Fibroblast of the aortic adventitia (primary cell): ENCODE measurements at regions not wholly inside any gene's neighbourhood (a gene's known extent, or its start where the extent isn't known, plus 50 kb on each side); places are given as distances from the start of the nearest gene placed in this dataset.
"Not testable (repeated sequence)": the region's sequence is repeated elsewhere in the genome, so short reads cannot be mapped to it uniquely, and the experiment has no call there.

ENCODE experiments used
- DNase-seq: peaks from one replicate; pipeline ENCODE4 v3.0.0-alpha.2; 2010; ENCODE audit warnings: low read depth
- H3K4me3 ChIP-seq: 2 replicates; pipeline ENCODE4 v1.5.1; 2011; ENCODE audit warnings: low read depth, mild to moderate bottlenecking, control low read depth, low read length, moderate library complexity
- TF ChIP-seq, protein P1 (sequence below): IDR thresholded peaks from 2 replicates; pipeline ENCODE4 v1.5.1; 2011; ENCODE audit warnings: mild to moderate bottlenecking, low read length, control low read depth, inconsistent platforms; ENCODE audit not compliant: insufficient read depth

DNA sequence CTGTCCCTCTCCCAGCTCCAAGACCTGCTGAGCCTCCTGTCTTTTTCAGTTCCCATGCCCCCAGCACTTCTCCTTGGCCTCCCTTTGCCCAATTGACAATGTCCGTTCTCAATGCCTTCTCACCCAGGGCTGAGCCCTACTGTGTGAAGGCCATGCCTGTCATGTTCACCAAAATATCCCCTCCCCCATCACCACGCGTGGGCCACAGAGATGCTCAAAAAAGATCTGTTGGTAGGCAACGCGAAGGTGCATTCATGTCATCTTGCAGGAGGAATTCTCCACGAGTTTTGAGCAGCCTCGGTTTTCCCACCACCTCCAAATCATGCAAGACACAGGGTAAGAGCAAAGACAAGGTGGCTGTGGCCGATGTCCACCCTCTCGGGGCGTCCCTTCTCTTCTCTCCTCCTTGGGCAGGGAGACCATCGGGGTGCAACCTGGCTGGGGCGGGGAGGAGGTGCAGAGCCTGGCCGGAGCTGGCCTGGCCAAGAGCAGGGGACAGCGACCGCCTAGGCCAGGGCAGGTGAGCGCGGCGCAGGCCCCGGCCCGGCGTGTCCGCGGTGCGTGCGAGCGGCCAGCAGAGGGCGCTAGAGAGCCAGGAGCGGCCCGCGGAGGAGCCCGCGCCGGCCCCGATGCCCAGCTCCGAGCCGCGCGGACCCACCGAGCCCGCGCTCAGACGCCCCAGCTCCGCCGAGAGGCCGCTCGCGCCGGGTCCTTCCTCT, 56.3 kb upstream of the KRTAP5-11 start:
- TF ChIP-seq, protein P1, sequence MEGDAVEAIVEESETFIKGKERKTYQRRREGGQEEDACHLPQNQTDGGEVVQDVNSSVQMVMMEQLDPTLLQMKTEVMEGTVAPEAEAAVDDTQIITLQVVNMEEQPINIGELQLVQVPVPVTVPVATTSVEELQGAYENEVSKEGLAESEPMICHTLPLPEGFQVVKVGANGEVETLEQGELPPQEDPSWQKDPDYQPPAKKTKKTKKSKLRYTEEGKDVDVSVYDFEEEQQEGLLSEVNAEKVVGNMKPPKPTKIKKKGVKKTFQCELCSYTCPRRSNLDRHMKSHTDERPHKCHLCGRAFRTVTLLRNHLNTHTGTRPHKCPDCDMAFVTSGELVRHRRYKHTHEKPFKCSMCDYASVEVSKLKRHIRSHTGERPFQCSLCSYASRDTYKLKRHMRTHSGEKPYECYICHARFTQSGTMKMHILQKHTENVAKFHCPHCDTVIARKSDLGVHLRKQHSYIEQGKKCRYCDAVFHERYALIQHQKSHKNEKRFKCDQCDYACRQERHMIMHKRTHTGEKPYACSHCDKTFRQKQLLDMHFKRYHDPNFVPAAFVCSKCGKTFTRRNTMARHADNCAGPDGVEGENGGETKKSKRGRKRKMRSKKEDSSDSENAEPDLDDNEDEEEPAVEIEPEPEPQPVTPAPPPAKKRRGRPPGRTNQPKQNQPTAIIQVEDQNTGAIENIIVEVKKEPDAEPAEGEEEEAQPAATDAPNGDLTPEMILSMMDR, result peak; percentile 56
- H3K4me3 ChIP-seq, result not testable (repeated sequence)
- peak; percentile 6 for DNase-seq

DNA sequence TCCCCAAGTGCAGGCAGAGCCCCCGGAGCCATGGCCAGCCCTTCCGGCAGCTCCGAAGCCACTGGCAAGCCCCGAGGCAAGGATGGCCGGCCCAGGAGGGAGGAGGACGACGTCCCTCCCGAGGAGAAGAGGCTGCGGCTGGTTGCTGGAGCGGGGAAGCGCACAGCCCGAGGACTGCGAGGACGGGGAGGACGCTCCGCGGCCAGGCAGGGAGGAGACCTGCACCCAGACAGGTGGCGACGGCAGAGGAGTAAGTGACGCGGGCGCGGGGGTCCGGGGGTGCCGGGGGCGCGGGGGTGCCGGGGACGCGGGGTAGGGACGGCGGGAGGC, 56.8 kb upstream of the KRTAP5-11 start:
- DNase-seq, result peak; percentile 1
- H3K4me3 ChIP-seq, result peak overlapping the region; percentile 33

GRCh38 chr11:71639916-71640315, 57.2 kb upstream of the KRTAP5-11 start:
- not testable (repeated sequence) for DNase-seq, H3K4me3 ChIP-seq

DNA sequence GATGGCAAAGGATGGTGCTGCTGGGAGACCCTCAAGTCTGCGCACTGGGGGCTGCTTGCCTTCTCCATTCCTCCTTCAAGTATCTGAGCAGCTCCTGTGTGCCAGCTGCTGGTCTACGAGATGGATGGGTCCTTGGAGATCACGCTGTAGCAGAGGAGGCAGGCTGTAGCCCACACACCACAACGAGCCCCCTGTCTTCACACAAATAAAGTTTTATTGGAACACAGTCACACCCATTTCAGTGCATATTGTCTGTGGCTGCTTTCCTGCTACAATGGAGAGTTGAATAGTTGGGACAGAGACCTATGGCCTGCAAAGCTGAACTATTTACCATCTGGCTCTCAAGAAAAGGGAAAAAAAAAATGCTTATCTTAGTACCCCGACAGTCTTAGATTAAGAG, 64.4 kb upstream of the KRTAP5-11 start:
- not testable (repeated sequence) for DNase-seq, H3K4me3 ChIP-seq

GRCh38 chr11:71652998-71653397, 70.3 kb upstream of the KRTAP5-11 start:
- DNase-seq, H3K4me3 ChIP-seq: not testable (repeated sequence)

- not testable (repeated sequence) for DNase-seq, H3K4me3 ChIP-seq
Measured at GRCh38 chr11:71654423-71654822, 71.7 kb upstream of the KRTAP5-11 start.

DNA sequence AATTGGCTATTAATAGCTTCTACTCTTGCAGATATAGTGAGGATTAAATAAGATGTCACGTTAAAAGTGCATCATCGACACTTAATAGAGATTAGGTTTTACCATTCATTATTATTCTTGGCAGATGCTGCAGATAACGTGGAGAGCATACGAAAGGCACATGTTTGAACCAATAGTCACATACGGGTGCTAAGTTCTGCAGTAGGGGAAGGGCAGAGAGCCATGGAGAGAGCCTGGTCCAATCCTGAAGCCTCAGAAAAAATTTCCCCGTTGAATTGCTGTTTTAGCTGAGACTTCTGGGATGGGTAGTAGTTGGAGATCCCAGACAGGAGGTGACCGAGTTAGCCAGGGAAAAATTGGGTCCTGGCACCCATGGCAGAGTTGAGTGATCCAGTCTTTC, 72.4 kb upstream of the KRTAP5-11 start:
- not testable (repeated sequence) for H3K4me3 ChIP-seq, DNase-seq

DNA sequence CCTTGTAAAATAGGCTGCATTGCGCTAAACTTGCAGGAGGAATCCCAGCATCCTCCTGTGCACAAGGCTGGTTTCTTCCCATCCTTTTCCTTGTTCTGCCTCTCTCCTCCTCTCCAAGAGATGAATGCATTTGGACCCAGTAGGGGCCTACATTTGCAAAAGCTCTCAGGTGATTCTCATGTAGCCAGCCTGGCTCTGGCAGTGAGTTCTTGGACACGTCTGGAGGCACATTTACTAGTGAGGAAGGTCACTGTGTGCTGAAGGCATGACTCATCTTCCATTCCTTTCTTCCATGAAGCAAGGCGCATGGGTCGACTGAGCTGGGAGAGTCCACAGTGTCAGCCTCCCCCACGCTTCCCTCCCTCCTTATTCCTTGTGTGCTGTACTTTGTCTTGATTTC, 73.8 kb upstream of the KRTAP5-11 start:
- DNase-seq, result not testable (repeated sequence)

DNA sequence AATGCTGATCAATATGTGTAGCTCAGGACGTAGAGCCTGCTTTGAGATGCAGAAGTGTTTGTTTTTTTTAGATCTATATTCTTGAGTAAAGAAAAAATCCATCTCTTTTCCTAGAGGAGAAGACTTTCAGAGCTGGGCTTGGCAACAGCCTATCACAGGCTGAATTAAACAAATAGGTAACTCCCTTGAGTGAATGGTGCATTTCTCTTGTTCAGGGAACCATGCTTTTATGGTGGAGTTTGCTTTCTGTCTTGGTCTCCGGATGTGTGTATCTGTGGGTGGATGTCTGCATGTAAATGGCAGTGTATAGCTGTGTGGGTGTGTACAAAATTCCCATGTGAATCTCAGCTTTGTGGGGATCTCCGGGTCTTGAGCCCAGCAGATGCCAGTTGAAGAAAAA, 82.3 kb upstream of the KRTAP5-11 start:
- H3K4me3 ChIP-seq, DNase-seq: not testable (repeated sequence)

More for the DNA sequence above, 73.8 kb upstream of the KRTAP5-11 start:
- not testable (repeated sequence) for H3K4me3 ChIP-seq

DNA sequence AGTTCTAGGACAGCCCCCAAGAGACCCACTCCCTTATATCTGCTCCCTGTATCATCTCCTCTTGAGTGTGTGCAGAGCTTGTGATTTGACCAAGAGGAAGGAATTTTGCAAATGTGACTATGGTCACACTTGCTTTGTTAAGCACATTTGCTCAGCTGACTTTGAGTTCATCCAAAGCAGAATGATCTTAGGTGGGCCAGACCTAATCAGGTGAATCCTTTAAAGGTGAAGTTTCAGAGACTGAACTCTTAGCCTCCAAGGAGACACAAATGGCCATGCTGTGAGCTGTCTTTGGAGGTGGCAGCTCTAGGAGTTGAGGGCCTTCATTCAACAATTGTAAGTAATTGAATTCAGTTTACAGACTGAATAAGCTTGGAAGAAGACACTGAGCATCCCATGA, 115.4 kb upstream of the KRTAP5-11 start:
- not testable (repeated sequence) for H3K4me3 ChIP-seq, DNase-seq

DNA sequence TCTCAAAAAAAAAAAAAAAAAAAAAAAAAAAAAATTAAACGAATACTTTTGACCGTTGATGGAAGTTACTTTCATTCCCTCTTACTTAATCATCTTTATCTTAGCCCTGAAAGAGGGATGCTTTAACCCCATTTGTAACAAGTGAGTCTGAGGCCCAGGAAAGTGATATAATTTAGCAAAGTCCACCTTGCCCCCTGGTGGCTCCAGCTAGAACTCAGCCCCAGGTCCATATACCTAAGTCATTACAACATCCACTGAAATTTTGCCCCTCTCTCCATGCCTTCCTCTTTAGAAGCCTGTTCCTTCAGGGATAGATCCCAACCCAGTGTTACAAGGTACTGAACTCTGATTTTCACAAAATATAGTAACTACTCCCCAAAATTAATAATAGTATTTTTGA, 116.3 kb upstream of the KRTAP5-11 start:
- H3K4me3 ChIP-seq, DNase-seq: not testable (repeated sequence)

DNA sequence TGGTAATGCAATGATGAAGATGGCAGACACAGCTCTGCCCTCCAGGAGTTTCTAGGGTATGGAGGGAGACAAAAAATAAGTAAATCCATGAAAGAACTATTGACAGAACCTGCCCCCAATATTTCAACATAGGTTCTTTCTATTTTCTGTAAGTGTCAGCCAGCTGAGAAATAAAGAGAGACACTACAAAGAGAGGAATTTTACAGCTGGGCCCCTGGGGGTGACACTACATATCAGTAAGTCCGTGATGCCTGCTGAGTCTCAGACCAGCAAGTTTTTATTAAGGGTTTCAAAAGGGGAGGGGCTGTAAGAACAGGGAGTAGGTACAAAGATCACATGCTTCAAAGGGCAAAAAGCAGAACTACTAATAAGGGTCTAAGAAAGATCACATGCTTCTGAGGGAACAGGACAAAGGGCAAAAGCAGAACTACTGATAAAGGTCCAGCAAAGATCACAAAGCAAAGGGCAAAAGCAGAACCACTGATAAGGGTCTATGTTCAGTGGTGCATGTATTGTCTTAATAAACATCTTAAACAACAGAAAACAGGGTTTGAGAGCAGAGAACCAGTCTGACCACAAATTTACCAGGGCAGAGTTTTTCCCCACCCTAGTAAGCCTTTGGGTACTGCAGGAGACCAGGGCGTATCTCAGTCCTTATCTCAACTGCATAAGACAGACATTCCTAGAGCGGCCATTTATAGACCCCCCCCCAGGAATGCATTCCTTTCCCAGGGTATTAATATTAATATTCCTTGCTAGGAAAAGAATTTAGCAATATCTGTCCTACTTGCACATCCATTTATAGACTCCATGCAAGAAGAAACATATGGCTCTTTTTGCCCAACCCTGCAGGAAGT, 119.0 kb upstream of the KRTAP5-11 start:
- DNase-seq, H3K4me3 ChIP-seq: not testable (repeated sequence)

DNA sequence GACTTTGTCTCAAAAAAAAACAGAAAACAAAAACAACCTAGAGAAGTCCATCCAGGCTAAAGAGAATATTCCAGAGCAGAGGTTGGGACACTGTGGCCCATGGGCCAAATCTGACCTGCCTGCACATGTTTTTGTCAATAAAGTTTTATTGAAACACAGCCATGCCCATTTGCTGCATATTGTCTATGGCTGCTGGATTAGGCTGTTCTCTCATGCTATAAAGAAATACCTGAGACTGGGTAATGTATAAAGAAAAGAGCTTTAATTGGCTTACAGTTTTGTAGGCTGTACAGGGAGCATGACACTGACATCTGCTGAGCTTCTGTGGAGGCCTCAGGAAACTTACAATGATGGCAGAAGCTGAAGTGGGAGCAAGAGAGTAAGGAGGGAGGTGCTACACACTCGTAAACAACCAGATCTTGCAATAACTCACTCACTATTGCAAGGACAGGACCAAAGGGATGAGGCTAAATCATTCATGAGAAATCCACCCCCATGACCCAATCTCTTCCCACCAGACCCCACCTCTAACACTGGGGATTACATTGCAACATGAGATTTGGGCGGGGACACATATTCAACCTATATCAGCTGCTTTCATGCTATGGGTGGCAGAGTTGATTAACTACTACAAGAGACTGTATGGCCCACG, 122.5 kb upstream of the KRTAP5-11 start:
- not testable (repeated sequence) for H3K4me3 ChIP-seq, DNase-seq

GRCh38 chr11:71705738-71706432, 123.2 kb upstream of the KRTAP5-11 start:
- DNase-seq, result not testable (repeated sequence)

GRCh38 chr11:71707083-71707482, 124.4 kb upstream of the KRTAP5-11 start:
- DNase-seq, H3K4me3 ChIP-seq: not testable (repeated sequence)

More at GRCh38 chr11:71705738-71706432, 123.2 kb upstream of the KRTAP5-11 start:
- H3K4me3 ChIP-seq, result not testable (repeated sequence)

DNA sequence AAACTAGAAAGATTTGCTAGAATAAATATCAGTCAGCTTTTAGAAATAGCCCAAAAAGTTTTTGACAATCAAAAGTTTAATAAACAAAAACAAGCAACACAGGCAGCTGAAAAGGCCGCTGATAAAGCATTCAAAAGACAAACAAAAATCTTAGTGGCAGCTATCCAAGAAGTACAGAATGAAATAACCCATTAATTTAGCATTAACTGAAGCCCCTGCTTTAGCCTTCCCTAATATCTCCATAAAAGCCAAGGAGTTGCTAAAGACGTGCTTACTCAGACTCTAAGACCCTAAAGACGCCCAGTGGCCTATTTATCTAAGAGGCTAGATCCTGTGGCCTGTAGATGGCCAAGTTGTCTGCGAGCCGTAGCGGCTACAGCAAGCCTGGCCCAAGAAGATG, 123.5 kb upstream of the DEFB108B start:
- H3K4me3 ChIP-seq, DNase-seq: not testable (repeated sequence)

GRCh38 chr11:71710171-71710671, 122.8 kb upstream of the DEFB108B start:
- not testable (repeated sequence) for H3K4me3 ChIP-seq, DNase-seq
